Neural progenitor cell (in vitro differentiated cells): ENCODE measurements at regions not wholly inside any gene's neighbourhood (a gene's known extent, or its start where the extent isn't known, plus 50 kb on each side); places are given as distances from the start of the nearest gene placed in this dataset.

Source experiments
- DNase-seq: peaks from one replicate; pipeline ENCODE4 v3.0.0-alpha.2; 2016; ENCODE audit warnings: low spot score
- H2AFZ ChIP-seq: fragments of 200-600 bp; sonication (generic); replicated peaks from 2 replicates; pipeline ENCODE4 v1.6.1; 2016; ENCODE audit warnings: antibody characterized with exemption
- H3F3A ChIP-seq: fragments of 200-600 bp; sonication (generic); 2 replicates; pipeline ENCODE4 v1.6.1; 2016; ENCODE audit warnings: antibody characterized with exemption, low read depth
- H3K27ac ChIP-seq: fragments of 200-600 bp; sonication (generic); 2 replicates; pipeline ENCODE4 v1.5.1; 2016; ENCODE audit warnings: mild to moderate bottlenecking
- H3K27me3 ChIP-seq: fragments of 200-600 bp; sonication (generic); 2 replicates; pipeline ENCODE4 v1.6.1; 2016; ENCODE audit warnings: mild to moderate bottlenecking, moderate library complexity
- H3K36me3 ChIP-seq: fragments of 200-600 bp; sonication (generic); 2 replicates; pipeline ENCODE4 v1.5.1; 2016
- H3K4me1 ChIP-seq: fragments of 200-600 bp; sonication (generic); 2 replicates; pipeline ENCODE4 v1.6.1; 2016; ENCODE audit warnings: mixed run types
- H3K4me2 ChIP-seq: fragments of 200-600 bp; sonication (generic); 2 replicates; pipeline ENCODE4 v1.6.1; 2016
- H3K4me3 ChIP-seq: fragments of 200-600 bp; sonication (generic); 2 replicates; pipeline ENCODE4 v1.5.1; 2016
- H3K79me2 ChIP-seq: fragments of 200-600 bp; sonication (generic); 2 replicates; pipeline ENCODE4 v1.6.1; 2016; ENCODE audit warnings: low read depth
- H3K9ac ChIP-seq: fragments of 200-600 bp; sonication (generic); 2 replicates; pipeline ENCODE4 v1.6.1; 2016
- H3K9me3 ChIP-seq: fragments of 200-600 bp; sonication (generic); 2 replicates; pipeline ENCODE4 v1.5.1; 2016; ENCODE audit warnings: low read depth
- H4K20me1 ChIP-seq: fragments of 200-600 bp; sonication (generic); 2 replicates; pipeline ENCODE4 v1.6.1; 2016; ENCODE audit warnings: low read depth
- H3K27ac Mint-ChIP-seq: 3 replicates; pipeline ENCODE4 v1.8.0; 2021; ENCODE audit warnings: mixed read lengths
- H3K27me3 Mint-ChIP-seq: 2 replicates; pipeline ENCODE4 v1.8.0; 2022; ENCODE audit warnings: low read depth, mild to moderate bottlenecking, inconsistent platforms, moderate library complexity, mixed read lengths; ENCODE audit not compliant: insufficient read depth
- H3K36me3 Mint-ChIP-seq: 3 replicates; pipeline ENCODE4 v1.8.0; 2021; ENCODE audit warnings: mixed read lengths
- H3K4me1 Mint-ChIP-seq: 3 replicates; pipeline ENCODE4 v1.8.0; 2021; ENCODE audit warnings: mixed read lengths
- H3K4me3 Mint-ChIP-seq: 3 replicates; pipeline ENCODE4 v1.8.0; 2021; ENCODE audit warnings: mild to moderate bottlenecking, moderate library complexity, mixed read lengths
- H3K9me3 Mint-ChIP-seq: 3 replicates; pipeline ENCODE4 v1.8.0; 2020; ENCODE audit warnings: mixed read lengths
- CTCF ChIP-seq: fragments of 200-600 bp; sonication (generic); IDR thresholded peaks from 2 replicates; pipeline ENCODE4 v1.5.1; 2017; ENCODE audit warnings: antibody characterized with exemption, mild to moderate bottlenecking
- EZH2 ChIP-seq: fragments of 200-600 bp; sonication (generic); IDR thresholded peaks from 2 replicates; pipeline ENCODE4 v1.6.1; 2017; ENCODE audit warnings: antibody characterized with exemption, mild to moderate bottlenecking, moderate library complexity
- EZH2phosphoT487 ChIP-seq: fragments of 200-600 bp; sonication (generic); IDR thresholded peaks from 2 replicates; pipeline ENCODE4 v1.6.1; 2017; ENCODE audit warnings: antibody characterized with exemption

- Mint-ChIP-seq H3K4me3 (no peak overlapping the region), H3K27ac (no peak overlapping the region), H3K9me3 (no peaks in the 10 kb centered on the region), H3K36me3 (peaks cover 2% of the 10 kb centered on the region), H3K27me3 (peaks cover 13% of the 10 kb centered on the region), H3K4me1 (no peaks in the 10 kb centered on the region)
- Histone ChIP-seq H3K4me2 (no peak overlapping the region), H3K27ac (no peak overlapping the region), H3K4me1 (peaks cover 5% of the 10 kb centered on the region), H3K36me3 (no peaks in the 10 kb centered on the region), H2AFZ (no peak overlapping the region), H3K9me3 (no peaks in the 10 kb centered on the region), H3F3A (no peaks in the 10 kb centered on the region), H3K4me3 (no peak overlapping the region), H4K20me1 (no peaks in the 10 kb centered on the region), H3K27me3 (no peaks in the 10 kb centered on the region), H3K79me2 (no peaks in the 10 kb centered on the region), H3K9ac (no peak overlapping the region)
- peak; percentile 21 for DNase-seq
- TF ChIP-seq EZH2phosphoT487 (no peak), EZH2 (no peak), CTCF (no peak)
These were observed 336.3 kb downstream of the IRX1 start for GRCh38 chr5:3931976-3932375.

GRCh38 chr5:3933536-3933935 lies 337.9 kb downstream of the IRX1 start:
- no peak overlapping the region for H3K9ac ChIP-seq
- H3K4me2 ChIP-seq = no peak overlapping the region
- H3K79me2 ChIP-seq = no peaks in the 10 kb centered on the region
- H3K4me3 ChIP-seq = no peak overlapping the region
- H3F3A ChIP-seq = no peaks in the 10 kb centered on the region
- H3K27ac ChIP-seq = no peak overlapping the region
- H3K4me1 ChIP-seq = peaks cover 5% of the 10 kb centered on the region
- peaks cover 5% of the 10 kb centered on the region for H3K27me3 Mint-ChIP-seq
- H3K4me3 Mint-ChIP-seq = no peak overlapping the region
- H3K36me3 Mint-ChIP-seq = no peaks in the 10 kb centered on the region
- DNase-seq = no peak
- H3K4me1 Mint-ChIP-seq = no peaks in the 10 kb centered on the region
- no peak for TF ChIP-seq EZH2
- no peak for TF ChIP-seq EZH2phosphoT487
- no peak for TF ChIP-seq CTCF
- H3K9me3 ChIP-seq = no peaks in the 10 kb centered on the region
- H3K27ac Mint-ChIP-seq = peak overlapping the region; percentile 34
- H3K27me3 ChIP-seq = no peaks in the 10 kb centered on the region
- H2AFZ ChIP-seq = no peak overlapping the region
- H3K9me3 Mint-ChIP-seq = peaks cover 2% of the 10 kb centered on the region
- H4K20me1 ChIP-seq = no peaks in the 10 kb centered on the region
- no peaks in the 10 kb centered on the region for H3K36me3 ChIP-seq

- Histone ChIP-seq H3K9me3 (no peaks in the 10 kb centered on the region), H3K79me2 (no peaks in the 10 kb centered on the region), H3F3A (no peaks in the 10 kb centered on the region), H2AFZ (no peak overlapping the region), H4K20me1 (no peaks in the 10 kb centered on the region), H3K27ac (no peak overlapping the region), H3K27me3 (no peaks in the 10 kb centered on the region), H3K36me3 (no peaks in the 10 kb centered on the region), H3K4me1 (peaks cover 5% of the 10 kb centered on the region), H3K4me3 (no peak overlapping the region), H3K9ac (no peak overlapping the region), H3K4me2 (no peak overlapping the region)
- Mint-ChIP-seq H3K27me3 (peaks cover 3% of the 10 kb centered on the region), H3K36me3 (no peaks in the 10 kb centered on the region), H3K4me3 (no peak overlapping the region), H3K4me1 (no peaks in the 10 kb centered on the region), H3K27ac (no peak overlapping the region), H3K9me3 (peaks cover 2% of the 10 kb centered on the region)
- no peak for DNase-seq
- TF ChIP-seq EZH2phosphoT487 (no peak), CTCF (no peak), EZH2 (no peak)
These were observed 338.3 kb downstream of the IRX1 start for GRCh38 chr5:3933966-3934365.

GRCh38 chr5:3943859-3944258 lies 348.2 kb downstream of the IRX1 start:
- Histone ChIP-seq H2AFZ (no peak overlapping the region), H3K9ac (no peak overlapping the region), H3K27me3 (no peaks in the 10 kb centered on the region), H3K27ac (no peak overlapping the region), H3K9me3 (no peaks in the 10 kb centered on the region), H4K20me1 (no peaks in the 10 kb centered on the region), H3F3A (no peaks in the 10 kb centered on the region), H3K79me2 (no peaks in the 10 kb centered on the region), H3K4me1 (no peaks in the 10 kb centered on the region), H3K4me3 (no peak overlapping the region), H3K36me3 (no peaks in the 10 kb centered on the region), H3K4me2 (no peak overlapping the region)
- Mint-ChIP-seq H3K4me1 (peaks cover 6% of the 10 kb centered on the region), H3K27me3 (peaks cover 4% of the 10 kb centered on the region), H3K27ac (no peak overlapping the region), H3K36me3 (no peaks in the 10 kb centered on the region), H3K9me3 (peaks cover 5% of the 10 kb centered on the region), H3K4me3 (no peak overlapping the region)
- DNase-seq = no peak
- no peak for TF ChIP-seq CTCF
- TF ChIP-seq EZH2phosphoT487 = no peak
